GM23248 (cell line): ENCODE measurements at regions not wholly inside any gene's neighbourhood (a gene's known extent, or its start where the extent isn't known, plus 50 kb on each side); places are given as distances from the start of the nearest gene placed in this dataset.

Experiments
- EZH2 ChIP-seq: fragments of 200-600 bp; sonication (generic); IDR thresholded peaks from 2 replicates; pipeline ENCODE4 v1.6.1; 2018; ENCODE audit warnings: antibody characterized with exemption, mild to moderate bottlenecking; ENCODE audit not compliant: insufficient read depth, poor library complexity, severe bottlenecking
- EZH2phosphoT487 ChIP-seq: fragments of 200-600 bp; sonication (generic); IDR thresholded peaks from 2 replicates; pipeline ENCODE4 v1.6.1; 2018; ENCODE audit warnings: antibody characterized with exemption, moderate library complexity, mild to moderate bottlenecking, low read depth; ENCODE audit not compliant: insufficient read depth

GRCh38 chr9:18240213-18240612 lies 233.7 kb upstream of the ADAMTSL1 start:
- TF ChIP-seq EZH2phosphoT487 (no peak), EZH2 (no peak)
